ENCODE measurements at regions not wholly inside any gene's neighbourhood (a gene's known extent, or its start where the extent isn't known, plus 50 kb on each side); places are given as distances from the start of the nearest gene placed in this dataset.

- intact Hi-C loops (cut with DNase I), result no loop called here
- Histone ChIP-seq H3K27ac (no peak overlapping the region), H3K4me1 (no peaks in the 10 kb centered on the region), H3K27me3 (no peaks in the 10 kb centered on the region), H3K4me3 (no peak overlapping the region), H3K36me3 (no peaks in the 10 kb centered on the region), H3K9me3 (no peaks in the 10 kb centered on the region)
- no peak for TF ChIP-seq CTCF (IDR thresholded peaks at IDR 0.05)
- DNase-seq (ENCODE audit: low spot score in 2 of 2), result peak in 1 of 2 donors; percentile 55
Observed at GRCh38 chr2:129906139-129906860, 73.2 kb upstream of the RAB6C start.

- H3K9me3 ChIP-seq, result no peaks in the 10 kb centered on the region
- no peaks in the 10 kb centered on the region for H3K27me3 ChIP-seq
- DNase-seq (ENCODE audit: low spot score in 2 of 2), result no peak
- intact Hi-C loops (cut with DNase I), result no loop called here
- no peaks in the 10 kb centered on the region for H3K4me1 ChIP-seq
- no peaks in the 10 kb centered on the region for H3K36me3 ChIP-seq
- no peak for TF ChIP-seq CTCF (IDR thresholded peaks at IDR 0.05)
- H3K4me3 ChIP-seq, result no peak overlapping the region
- H3K27ac ChIP-seq, result no peak overlapping the region
Observed at GRCh38 chr2:129906861-129907235, 72.6 kb upstream of the RAB6C start.

- DNase-seq (ENCODE audit: low spot score in 2 of 2), result peak in 1 of 2 donors; percentile 53
- Histone ChIP-seq H3K27me3 (no peaks in the 10 kb centered on the region), H3K4me1 (no peaks in the 10 kb centered on the region), H3K9me3 (no peaks in the 10 kb centered on the region), H3K4me3 (no peak overlapping the region), H3K36me3 (no peaks in the 10 kb centered on the region), H3K27ac (no peak overlapping the region)
- intact Hi-C loops (cut with DNase I), result no loop called here
- no peak for TF ChIP-seq CTCF (IDR thresholded peaks at IDR 0.05)
Observed at GRCh38 chr2:129907256-129907998, 72.0 kb upstream of the RAB6C start.

- no peaks in the 10 kb centered on the region for H3K9me3 ChIP-seq
- intact Hi-C loops (cut with DNase I), result no loop called here
- no peak overlapping the region for H3K27ac ChIP-seq
- DNase-seq (ENCODE audit: low spot score in 2 of 2), result peak in 1 of 2 donors; percentile 39
- no peaks in the 10 kb centered on the region for H3K27me3 ChIP-seq
- no peak for TF ChIP-seq CTCF (IDR thresholded peaks at IDR 0.05)
- no peaks in the 10 kb centered on the region for H3K36me3 ChIP-seq
- no peaks in the 10 kb centered on the region for H3K4me1 ChIP-seq
- H3K4me3 ChIP-seq, result no peak overlapping the region
Observed at GRCh38 chr2:129908721-129909373, 70.6 kb upstream of the RAB6C start.

- TF ChIP-seq CTCF (IDR thresholded peaks at IDR 0.05), result no peak
- H3K4me1 ChIP-seq, result no peaks in the 10 kb centered on the region
Observed at GRCh38 chr2:129909651-129910418, 69.6 kb upstream of the RAB6C start.

More at GRCh38 chr2:129909651-129910418, 69.6 kb upstream of the RAB6C start:
- intact Hi-C loops (cut with DNase I), result no loop called here
- H3K4me3 ChIP-seq, result no peak overlapping the region
- DNase-seq (ENCODE audit: low spot score in 2 of 2), result peak in 1 of 2 donors; percentile 44
- H3K9me3 ChIP-seq, result no peaks in the 10 kb centered on the region
- H3K36me3 ChIP-seq, result no peaks in the 10 kb centered on the region
- H3K27ac ChIP-seq, result no peak overlapping the region
- H3K27me3 ChIP-seq, result no peaks in the 10 kb centered on the region
